ENCODE measurements at regions not wholly inside any gene's neighbourhood (a gene's known extent, or its start where the extent isn't known, plus 50 kb on each side); places are given as distances from the start of the nearest gene placed in this dataset.

DNA sequence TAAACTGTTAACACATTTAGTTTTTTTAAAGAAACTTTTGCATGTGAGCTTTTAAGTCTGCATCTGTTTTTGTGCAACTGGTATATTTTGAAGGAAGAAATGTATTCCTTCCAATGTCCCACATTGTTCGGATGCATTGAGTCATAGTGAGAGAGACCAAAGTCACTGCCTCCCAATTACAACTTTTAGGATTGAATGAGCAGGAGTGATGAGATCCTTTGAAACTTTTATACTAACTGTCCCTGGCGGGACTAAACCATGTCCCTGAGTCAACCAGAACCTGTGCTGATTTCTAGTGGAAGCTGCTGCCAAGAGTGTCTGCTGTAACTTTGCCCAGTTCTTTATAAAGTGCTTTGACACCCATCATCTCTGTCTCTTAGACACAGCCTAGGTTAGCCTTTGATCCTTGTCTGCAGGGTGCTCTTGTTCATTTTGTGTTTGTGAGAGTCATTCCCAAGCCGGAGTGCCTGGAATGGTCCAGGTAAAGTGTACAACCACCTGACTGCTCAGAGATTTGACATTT, 122.7 kb downstream of the ZNF518B start:
- DNase-seq: no peak

DNA sequence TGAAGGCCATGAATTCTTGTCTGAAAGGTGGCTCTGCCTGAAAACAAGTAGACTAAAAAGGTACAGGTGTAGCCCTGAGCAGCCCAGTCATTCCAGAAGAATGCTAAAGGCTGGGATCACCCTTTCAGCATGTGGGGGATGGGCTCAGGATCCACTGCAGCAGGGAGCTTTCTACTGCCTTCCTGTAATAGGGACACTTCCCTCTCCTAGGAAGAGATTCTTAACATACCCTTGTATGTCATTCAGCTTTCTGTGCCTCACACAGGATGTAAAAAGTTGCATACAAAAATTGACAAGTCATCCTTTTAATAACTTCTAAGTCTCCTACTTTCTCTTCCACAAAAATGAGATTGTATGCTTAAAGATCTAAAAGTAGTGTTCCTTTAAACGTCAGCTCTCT, 123.3 kb downstream of the ZNF518B start:
- no peak for DNase-seq

DNA sequence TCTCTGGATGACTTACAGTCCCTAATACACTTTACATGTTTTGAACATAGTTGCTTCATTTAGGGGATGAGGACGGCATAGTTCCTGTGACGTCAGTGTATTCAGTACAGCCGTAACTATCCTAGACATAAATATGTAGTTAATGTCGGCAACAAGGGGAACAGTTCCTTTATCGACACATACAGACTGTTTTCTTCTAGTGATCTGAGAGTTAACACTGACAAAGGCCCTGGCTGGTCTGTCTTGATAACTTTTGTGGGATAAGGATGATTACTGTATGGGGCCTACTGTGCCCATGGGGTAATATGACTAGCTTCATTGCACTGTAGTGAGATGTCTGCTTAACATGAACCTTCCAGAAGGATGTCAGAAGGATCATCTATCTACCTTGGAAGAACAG, 131.2 kb downstream of the ZNF518B start:
- no peak for DNase-seq

GRCh38 chr4:10321931-10322330, 135.3 kb downstream of the ZNF518B start:
- DNase-seq: no peak

DNA sequence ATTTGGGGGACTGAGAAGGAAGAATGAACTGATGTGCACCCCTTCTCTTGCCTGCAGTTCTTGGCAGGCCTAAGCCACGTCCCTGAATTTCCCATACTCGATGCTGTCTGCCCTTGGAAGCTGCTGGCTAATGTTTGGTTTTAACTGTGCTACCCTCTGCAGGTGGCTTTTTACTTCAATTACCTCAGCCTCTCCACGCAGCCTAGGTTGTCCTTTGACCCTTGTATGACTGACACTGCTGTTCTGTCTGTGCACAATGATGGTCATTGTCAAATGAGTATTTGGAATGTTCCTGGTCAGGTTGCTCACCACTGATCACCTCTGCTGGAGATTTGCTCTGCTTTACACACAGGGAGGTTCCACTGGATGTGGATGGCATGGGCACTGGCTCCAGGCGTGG, 137.1 kb downstream of the ZNF518B start:
- no peak for DNase-seq

DNA sequence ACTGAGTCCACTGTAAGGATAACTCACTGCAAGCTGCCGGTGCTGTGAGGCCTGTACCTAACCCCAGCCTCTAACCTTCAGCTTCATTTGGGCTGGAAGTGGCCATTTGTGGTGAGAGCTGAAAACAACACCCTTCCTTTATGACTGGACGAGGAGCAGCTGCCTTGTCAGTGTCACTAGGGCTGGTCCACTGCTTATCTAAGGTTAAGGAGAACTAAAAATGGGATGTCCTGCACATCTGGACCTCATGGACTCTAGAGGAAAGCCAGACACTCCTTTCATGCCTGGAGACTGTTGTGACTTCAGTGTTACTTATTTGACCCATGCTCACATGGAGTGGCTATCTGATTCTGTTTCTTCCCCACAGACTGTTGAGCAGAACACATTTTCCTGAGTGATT, 139.9 kb downstream of the ZNF518B start:
- DNase-seq: no peak

DNA sequence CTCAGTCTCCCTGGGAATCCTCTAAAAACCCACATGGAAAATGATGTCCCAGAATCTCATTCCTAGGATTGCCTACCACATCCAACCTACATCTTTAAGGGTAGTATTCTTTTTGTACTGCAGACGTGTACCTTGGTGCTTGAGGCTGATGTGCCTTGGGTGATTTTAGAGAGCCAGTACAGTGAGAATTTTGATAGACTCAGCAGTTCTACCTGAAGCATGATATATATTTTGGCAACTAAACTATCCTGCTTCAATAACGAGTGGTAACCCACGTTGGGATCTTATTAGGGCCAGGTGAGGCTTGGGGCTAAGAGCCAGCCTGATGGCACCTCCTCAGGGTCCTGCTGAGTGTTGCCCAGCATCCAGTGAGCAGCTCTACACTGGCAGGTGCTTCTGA, 140.4 kb downstream of the ZNF518B start:
- no peak for DNase-seq

DNA sequence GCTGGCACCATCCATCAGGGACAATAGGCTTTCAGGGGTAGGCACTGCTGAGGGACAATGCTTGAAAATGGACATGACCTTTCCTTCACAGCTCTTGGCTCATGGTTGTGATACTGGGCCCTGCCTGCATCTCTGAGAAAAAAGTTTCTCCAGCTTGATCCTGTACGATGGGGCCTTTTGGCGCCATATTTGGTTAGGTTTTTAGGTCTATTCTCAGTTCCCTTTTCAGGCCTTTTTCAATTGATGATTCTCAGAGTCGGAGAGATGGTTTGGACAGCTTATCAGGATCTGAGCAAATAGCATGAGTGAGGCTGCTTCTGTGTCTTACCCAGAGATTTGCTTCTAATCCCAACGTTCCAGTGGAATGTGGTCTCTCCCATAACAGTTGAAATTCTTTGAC, 141.6 kb downstream of the ZNF518B start:
- no peak for DNase-seq

DNA sequence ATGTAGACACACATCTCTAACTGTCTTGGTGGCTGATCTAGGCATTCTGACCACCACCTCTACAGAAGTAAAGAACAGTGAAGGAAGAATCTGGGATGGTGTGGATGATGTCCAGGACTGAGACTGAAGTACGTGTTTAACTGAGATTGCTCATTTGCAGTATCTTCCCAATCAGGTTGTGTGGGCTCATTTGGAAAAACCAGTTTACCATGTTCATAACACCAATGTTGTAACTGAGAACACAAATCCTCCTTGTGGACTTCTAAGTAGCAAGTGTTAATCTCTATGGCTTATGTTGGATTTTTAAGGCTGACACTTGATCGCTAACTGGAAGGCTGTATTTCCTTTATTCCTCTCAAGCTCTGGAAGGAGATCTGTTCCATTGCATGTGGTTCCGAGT, 144.7 kb downstream of the ZNF518B start:
- no peak for DNase-seq

DNA sequence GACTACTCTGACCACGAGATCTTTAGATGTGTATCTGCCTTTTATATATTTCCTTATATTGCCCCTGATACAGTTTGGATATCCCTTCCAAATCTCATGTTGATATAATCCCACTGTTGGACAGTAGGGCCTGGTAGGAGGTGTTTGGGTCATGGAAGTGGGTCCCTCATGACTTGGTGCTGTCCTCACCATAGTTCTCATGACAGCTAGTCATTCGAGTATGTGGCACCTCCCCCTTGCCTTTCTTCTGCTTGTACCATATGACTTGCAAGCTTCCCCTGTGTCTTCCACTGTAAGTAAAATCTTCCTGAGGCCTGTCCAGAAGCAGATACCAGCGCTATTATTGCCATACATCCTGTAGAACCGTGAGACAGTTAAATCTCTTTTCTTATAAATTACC, 145.3 kb downstream of the ZNF518B start:
- no peak for DNase-seq

- no peak for DNase-seq
These were observed 151.4 kb downstream of the ZNF518B start for GRCh38 chr4:10305816-10306215.

GRCh38 chr4:10303291-10303690, 153.9 kb downstream of the ZNF518B start:
- DNase-seq: no peak

- DNase-seq: no peak
These were observed 155.1 kb downstream of the ZNF518B start for GRCh38 chr4:10302096-10302495.

DNA sequence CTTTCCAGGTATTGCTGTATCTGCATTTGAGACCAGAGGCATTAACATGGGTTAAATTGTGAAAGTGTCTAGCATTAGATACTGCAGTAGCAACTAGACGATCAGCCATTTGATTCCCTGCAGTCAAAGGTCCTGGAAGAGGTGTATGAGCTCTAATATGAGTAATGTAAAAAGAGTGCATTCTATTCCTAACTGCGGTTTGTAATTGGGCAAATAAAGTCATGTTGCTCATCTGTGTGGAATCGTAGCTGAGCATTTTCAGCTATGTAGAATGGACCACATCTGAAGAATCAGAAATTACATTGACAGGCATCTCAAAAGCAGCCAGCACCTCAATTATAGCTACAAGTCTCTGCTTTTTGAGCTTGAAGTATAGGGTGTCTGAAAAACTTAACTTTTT, 157.6 kb downstream of the ZNF518B start:
- DNase-seq: no peak

DNA sequence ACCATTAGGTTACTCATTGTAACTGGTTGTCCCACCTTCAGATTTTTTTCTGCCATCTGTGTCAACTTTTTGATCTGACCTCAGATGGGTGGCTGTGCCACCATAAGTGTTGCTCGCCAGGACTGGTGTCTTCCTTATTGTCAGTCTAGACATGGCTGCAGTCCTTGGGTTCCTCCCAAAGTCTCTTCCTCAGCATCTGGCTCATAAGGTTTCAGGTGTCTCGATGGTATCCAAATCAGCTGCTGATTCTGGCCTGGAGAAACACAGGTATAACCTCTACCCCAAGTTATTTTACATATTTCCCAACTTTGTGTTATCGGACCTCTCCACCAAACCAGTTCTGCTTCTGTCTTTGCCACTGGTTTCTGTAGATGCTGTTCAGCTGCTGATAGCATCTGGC, 158.5 kb downstream of the ZNF518B start:
- no peak for DNase-seq

DNA sequence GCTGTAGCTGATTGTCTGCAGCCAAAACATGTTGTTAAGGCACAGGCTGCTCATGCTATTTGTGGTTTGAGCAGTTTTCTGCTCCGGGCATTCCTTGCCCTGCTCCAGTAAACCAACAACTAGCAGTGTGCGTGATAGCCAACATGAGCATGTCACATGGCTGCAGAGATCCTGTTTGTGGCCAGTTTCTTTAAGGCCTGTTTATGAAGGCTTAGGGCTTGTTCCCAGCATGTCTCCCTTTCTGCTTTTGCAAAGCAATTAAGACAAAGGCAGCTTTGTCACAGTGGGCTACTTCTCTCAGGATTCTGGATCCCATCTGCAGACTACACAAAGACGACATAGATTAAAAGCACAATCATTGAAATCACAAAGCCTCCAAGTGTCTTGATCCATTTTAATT, 160.5 kb downstream of the ZNF518B start:
- DNase-seq: peak; percentile 7

DNA sequence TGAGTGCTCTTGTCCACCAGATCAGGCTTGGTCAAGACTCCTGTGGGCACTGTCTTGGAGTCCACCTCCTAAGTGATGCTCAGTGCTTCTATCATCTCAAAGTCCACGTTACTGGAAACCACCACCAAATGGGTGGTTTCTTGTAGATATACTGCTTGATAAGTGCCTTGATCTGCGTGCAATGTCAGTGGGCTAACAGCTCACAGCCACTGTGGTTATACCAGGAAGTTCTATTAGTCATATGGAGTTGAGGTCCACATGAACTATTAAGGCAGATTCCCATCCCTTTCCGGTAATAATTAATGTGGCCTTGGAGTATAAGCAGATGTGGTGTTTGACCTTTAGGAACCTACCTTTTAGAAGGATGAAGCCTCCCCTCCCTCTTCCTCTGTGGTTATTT, 161.9 kb downstream of the ZNF518B start:
- no peak for DNase-seq

GRCh38 chr4:10289538-10289906, 167.7 kb downstream of the ZNF518B start:
- DNase-seq: no peak

DNA sequence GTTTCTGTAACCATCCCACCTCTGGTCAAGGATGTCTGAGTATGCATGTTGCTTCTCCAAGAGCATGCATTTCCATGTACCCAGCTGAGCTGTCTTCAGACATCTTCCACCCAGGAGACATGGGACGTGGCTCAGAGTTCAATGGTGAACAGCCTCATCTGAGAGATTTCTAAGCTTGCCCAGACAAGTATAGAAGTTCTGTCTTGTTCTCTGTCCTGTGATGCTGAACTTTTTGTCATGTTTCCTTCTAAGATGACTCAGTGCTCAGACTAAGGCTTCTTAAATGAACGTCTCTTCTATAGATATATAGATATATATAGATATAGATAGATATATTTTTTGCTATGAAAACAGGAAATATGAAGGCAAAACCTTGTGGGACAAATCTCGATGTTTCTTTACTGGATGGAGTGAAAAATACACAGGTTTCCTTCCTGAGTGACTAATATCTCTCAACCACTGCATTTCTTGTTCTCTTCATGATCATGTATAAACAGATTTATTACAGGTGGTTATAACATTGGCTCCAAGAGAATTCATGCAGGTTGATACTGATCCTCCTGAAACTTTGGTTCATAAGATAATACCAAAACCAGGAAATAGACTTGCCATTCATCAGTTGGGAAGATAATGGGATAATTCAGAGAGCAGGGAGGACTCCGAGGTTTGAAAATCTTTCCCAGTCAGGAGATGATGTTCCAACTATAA, 168.2 kb downstream of the ZNF518B start:
- DNase-seq: no peak

- DNase-seq: no peak
These were observed 168.4 kb upstream of the WDR1 start for GRCh38 chr4:10285028-10285427.

DNA sequence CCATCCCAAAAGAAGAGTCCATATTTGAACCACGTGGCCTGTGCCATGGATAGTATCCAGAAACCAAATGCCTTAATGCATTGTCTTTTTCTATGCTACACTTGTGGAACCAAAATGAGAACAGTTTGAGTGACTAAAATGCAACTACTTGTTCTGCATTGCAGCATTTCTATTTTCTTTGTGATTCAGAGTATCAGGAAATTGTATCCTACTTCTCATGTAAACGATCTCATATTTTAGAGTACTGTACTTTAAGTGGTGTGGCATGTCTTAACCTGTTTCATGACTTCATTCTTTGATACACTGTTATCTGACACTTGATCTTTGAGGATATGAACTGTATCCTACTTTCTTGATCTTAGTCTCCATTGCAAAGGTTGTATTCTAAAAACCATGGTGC, 167.2 kb upstream of the WDR1 start:
- DNase-seq: peak; percentile 63

- DNase-seq: no peak
These were observed 165.4 kb upstream of the WDR1 start for GRCh38 chr4:10281996-10282395.

DNA sequence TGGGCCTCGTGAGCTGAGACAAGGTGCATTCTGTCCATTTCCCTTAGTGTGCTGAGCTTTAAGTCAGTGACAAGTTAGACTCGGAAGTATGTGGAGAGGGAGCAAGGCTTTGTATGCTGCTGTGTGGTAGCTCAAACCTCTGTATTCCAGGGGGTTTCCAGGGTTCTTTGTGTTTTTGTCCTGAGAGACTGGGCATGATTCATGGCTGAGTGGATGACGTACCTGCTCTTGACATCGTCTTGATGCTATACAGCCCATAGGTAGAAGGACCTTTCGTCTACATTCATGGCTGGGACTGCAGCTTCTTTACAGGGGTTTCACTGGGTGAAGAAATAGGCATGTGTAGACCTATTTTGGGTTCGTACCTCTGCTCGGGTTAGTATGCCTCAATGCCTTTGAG, 162.7 kb upstream of the WDR1 start:
- DNase-seq: no peak

DNA sequence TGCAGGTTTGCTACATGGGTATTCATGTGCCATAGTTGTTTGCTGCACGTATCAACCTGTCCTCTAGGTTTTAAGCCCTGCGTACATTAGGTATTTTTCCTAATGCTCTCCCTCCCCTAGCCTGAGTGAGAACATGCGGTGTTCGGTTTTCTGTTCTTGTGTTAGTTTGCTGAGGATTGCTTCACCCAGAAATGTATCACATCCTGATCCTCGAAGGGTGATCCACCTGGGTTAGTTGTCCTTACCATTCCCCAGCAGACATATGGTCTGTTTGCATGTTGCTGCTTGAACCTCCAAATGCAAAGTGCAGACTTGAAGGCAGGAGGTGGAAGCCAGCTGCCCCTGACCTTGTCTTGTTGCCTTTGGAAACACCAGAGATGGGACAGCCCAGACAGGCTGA, 161.5 kb upstream of the WDR1 start:
- no peak for DNase-seq

DNA sequence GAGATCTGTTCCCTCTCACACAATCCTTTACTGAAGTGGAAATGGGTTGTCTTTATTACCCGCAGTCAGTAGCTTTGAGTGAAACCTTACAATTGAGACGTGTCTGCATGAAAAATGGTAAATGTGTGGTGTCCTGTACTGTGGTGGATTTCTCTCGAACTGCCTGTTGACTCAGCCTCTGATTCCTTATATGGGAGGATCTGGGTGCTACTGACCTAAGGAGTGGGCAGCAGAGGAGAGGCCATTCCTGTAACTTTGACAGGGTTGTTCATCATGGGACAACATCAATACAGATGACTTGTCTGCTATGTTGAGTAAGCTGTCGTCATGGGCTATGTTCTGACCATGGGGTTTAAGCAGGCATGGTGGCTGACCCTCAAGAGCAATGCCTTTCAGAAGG, 159.6 kb upstream of the WDR1 start:
- peak; percentile 15 for DNase-seq

All from DMS79 treated with DMSO at 0.1 percent for 48 hours (cell line).